Activated T-cell treated with anti-CD3 and anti-CD28 coated beads, Interleukin-2, amount 50 U/mL, for 72 hours (primary cell): ENCODE measurements at regions not wholly inside any gene's neighbourhood (a gene's known extent, or its start where the extent isn't known, plus 50 kb on each side); places are given as distances from the start of the nearest gene placed in this dataset.

Experiments
- ATAC-seq, 2 donors: fragments of 150-1000 bp; cut with Tn5 transposase; replicated peaks in 1 of 2; 2 replicates each; pipeline ENCODE4 v1.10.0; 2021; ENCODE audit warnings: moderate library complexity in 2 of 2, mild to moderate bottlenecking in 1 of 2
- DNase-seq, 2 donors: peaks; one replicate each; pipeline ENCODE4 v3.0.0; 2021 to 2022; ENCODE audit warnings: mixed read lengths in 1 of 2
- H3K27ac Mint-ChIP-seq: one replicate; pipeline ENCODE4 v1.8.0; 2022; ENCODE audit warnings: mild to moderate bottlenecking, moderate library complexity, mixed read lengths
- H3K27me3 Mint-ChIP-seq: one replicate; pipeline ENCODE4 v1.8.0; 2022; ENCODE audit warnings: low read depth, mixed read lengths
- H3K36me3 Mint-ChIP-seq, 2 donors: one replicate each; pipeline ENCODE4 v1.8.0; 2022; ENCODE audit warnings: mixed read lengths in 2 of 2, mild to moderate bottlenecking in 1 of 2; ENCODE audit not compliant: insufficient read depth in 2 of 2
- H3K4me1 Mint-ChIP-seq: one replicate; pipeline ENCODE4 v1.8.0; 2022; ENCODE audit warnings: low read depth, mixed read lengths
- H3K4me3 Mint-ChIP-seq, 2 donors: one replicate each; pipeline ENCODE4 v1.8.0; 2022; ENCODE audit warnings: mild to moderate bottlenecking in 2 of 2, mixed read lengths in 2 of 2, moderate library complexity in 2 of 2
- H3K9me3 Mint-ChIP-seq, 2 donors: one replicate each; pipeline ENCODE4 v1.8.0; 2022; ENCODE audit warnings: mixed read lengths in 2 of 2

- peaks cover 9% of the 10 kb centered on the region for H3K27me3 Mint-ChIP-seq
- H3K4me3 Mint-ChIP-seq, result no peak overlapping the region
- no peak for ATAC-seq
- DNase-seq, result no peak
- H3K4me1 Mint-ChIP-seq, result no peaks in the 10 kb centered on the region
- no peaks in the 10 kb centered on the region for H3K9me3 Mint-ChIP-seq
- no peaks in the 10 kb centered on the region for H3K36me3 Mint-ChIP-seq
- H3K27ac Mint-ChIP-seq, result no peak overlapping the region
Measured at GRCh38 chr2:221337957-221338685, 234.0 kb downstream of the EPHA4 start.

DNA sequence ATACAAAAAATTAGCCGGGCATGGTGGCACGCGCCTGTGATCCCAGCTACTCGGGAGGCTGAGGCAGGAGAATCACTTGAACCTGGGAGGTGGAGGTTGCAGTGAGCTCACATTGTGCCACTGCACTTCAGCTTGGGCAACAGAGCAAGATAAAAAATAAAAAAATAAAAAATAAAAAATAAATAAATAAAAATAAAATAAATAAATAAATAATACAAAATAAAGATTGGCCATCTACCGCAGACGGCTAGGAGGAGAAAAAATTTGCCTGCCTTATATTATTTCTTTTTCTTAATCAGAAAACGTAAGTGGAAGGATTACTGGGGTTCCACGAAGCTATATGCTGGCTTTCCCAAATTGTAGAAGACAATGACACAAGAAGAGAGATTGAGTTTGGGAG is 229.7 kb downstream of the EPHA4 start:
- ATAC-seq (no peak), DNase-seq (no peak)
- no peaks in the 10 kb centered on the region for H3K36me3 Mint-ChIP-seq
- no peak overlapping the region for H3K27ac Mint-ChIP-seq
- peaks cover 6% of the 10 kb centered on the region for H3K27me3 Mint-ChIP-seq
- H3K9me3 Mint-ChIP-seq, result peaks cover 2% of the 10 kb centered on the region in 2 donors
- H3K4me1 Mint-ChIP-seq, result no peaks in the 10 kb centered on the region
- H3K4me3 Mint-ChIP-seq, result no peak overlapping the region

- Mint-ChIP-seq H3K27me3 (peaks cover 6% of the 10 kb centered on the region), H3K4me3 (no peak overlapping the region), H3K4me1 (no peaks in the 10 kb centered on the region), H3K27ac (no peak overlapping the region), H3K36me3 (no peaks in the 10 kb centered on the region), H3K9me3 (peaks cover 2% of the 10 kb centered on the region in 2 donors)
- ATAC-seq (no peak), DNase-seq (no peak)
Measured at GRCh38 chr2:221343524-221343923, 228.6 kb downstream of the EPHA4 start.

- ATAC-seq, result no peak
- Mint-ChIP-seq H3K4me3 (no peak overlapping the region), H3K27ac (no peak overlapping the region), H3K4me1 (no peaks in the 10 kb centered on the region), H3K27me3 (peaks cover 6% of the 10 kb centered on the region), H3K36me3 (no peaks in the 10 kb centered on the region), H3K9me3 (peaks cover 2% of the 10 kb centered on the region in 2 donors)
- DNase-seq, result no peak
Measured at GRCh38 chr2:221345516-221345915, 226.6 kb downstream of the EPHA4 start.

GRCh38 chr2:221346411-221346810 is 225.7 kb downstream of the EPHA4 start:
- no peaks in the 10 kb centered on the region for H3K36me3 Mint-ChIP-seq
- H3K4me1 Mint-ChIP-seq, result no peaks in the 10 kb centered on the region
- no peak overlapping the region for H3K27ac Mint-ChIP-seq
- no peak overlapping the region for H3K4me3 Mint-ChIP-seq
- peaks cover 2% of the 10 kb centered on the region in 2 donors for H3K9me3 Mint-ChIP-seq
- no peak for ATAC-seq
- no peak for DNase-seq
- H3K27me3 Mint-ChIP-seq, result peaks cover 6% of the 10 kb centered on the region

DNA sequence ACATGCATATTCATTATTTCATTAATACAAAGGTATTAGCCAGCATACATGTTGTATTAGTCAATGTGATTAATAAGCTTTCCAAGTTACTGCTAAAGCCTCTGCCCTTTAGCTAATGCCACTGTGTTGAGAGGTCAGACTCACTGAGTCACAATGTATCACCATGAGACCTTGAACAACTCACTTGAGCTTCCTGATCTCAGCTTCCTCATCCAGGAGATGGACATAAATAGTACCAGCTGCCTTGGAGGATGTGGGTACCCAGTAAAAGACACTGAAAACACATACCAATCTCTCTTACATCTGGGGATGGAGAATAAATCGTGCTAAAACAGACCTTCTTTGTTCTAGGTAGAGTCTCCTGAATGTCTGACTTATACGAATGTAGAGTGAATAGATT is 224.6 kb downstream of the EPHA4 start:
- Mint-ChIP-seq H3K9me3 (peaks cover 2% of the 10 kb centered on the region in 2 donors), H3K4me1 (no peaks in the 10 kb centered on the region), H3K27me3 (peaks cover 8% of the 10 kb centered on the region), H3K36me3 (no peaks in the 10 kb centered on the region), H3K4me3 (no peak overlapping the region), H3K27ac (no peak overlapping the region)
- ATAC-seq (no peak), DNase-seq (no peak)

DNA sequence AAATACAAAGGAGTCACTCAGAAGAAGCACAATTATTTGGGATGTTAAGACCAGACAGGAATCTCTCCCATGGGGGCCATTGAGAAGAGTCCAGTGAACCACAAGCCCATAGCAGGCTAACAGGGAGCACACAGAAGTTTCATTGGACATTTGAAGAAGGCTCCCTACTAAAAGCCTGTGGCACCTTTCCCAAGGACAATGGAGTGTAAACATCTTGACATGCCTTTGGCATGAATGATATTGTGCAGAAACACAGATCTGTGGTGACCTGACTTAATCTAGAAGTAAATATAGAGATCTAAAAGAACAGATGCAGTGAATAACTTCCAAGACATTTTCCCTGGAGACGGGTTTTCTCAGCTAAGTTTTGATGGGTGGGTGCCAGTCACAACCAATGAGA is 221.5 kb downstream of the EPHA4 start:
- Mint-ChIP-seq H3K4me3 (no peak overlapping the region), H3K9me3 (peaks cover 0 to 2% of the 10 kb centered on the region in 2 donors), H3K27ac (no peak overlapping the region), H3K36me3 (no peaks in the 10 kb centered on the region), H3K4me1 (no peaks in the 10 kb centered on the region), H3K27me3 (peaks cover 12% of the 10 kb centered on the region)
- DNase-seq (no peak), ATAC-seq (no peak)

- Mint-ChIP-seq H3K36me3 (no peaks in the 10 kb centered on the region), H3K9me3 (peaks cover 0 to 2% of the 10 kb centered on the region in 2 donors), H3K27ac (no peak overlapping the region), H3K4me3 (no peak overlapping the region), H3K4me1 (no peaks in the 10 kb centered on the region), H3K27me3 (peaks cover 11% of the 10 kb centered on the region)
- no peak for ATAC-seq
- DNase-seq, result no peak
Measured at GRCh38 chr2:221353201-221353600, 218.9 kb downstream of the EPHA4 start.

- no peaks in the 10 kb centered on the region for H3K27me3 Mint-ChIP-seq
- H3K27ac Mint-ChIP-seq, result no peak overlapping the region
- no peak overlapping the region for H3K4me3 Mint-ChIP-seq
- no peaks in the 10 kb centered on the region for H3K36me3 Mint-ChIP-seq
- no peak for ATAC-seq
- no peaks in the 10 kb centered on the region for H3K4me1 Mint-ChIP-seq
- H3K9me3 Mint-ChIP-seq, result no peaks in the 10 kb centered on the region
- DNase-seq, result no peak
Measured at GRCh38 chr2:221360312-221360711, 211.8 kb downstream of the EPHA4 start.

DNA sequence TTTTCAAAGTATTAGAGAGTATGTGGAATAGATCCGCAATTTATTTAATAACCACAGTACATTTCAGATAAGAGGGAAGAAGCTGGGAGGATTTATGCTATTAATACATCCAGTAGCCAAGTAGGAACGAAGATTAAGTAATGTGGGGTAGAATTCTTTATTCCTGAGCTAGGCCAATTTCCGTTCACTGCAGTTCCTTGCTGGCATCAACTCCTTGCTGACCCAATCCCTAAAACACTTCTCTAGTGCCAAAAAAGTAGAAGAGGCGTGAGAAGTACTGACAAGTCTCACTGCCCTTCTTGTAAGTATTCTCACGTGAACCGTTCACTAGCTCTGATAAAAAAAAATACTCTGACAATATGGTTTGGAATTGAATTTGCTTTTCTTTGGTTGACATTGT is 211.4 kb downstream of the EPHA4 start:
- Mint-ChIP-seq H3K27ac (no peak overlapping the region), H3K4me3 (no peak overlapping the region), H3K9me3 (no peaks in the 10 kb centered on the region), H3K27me3 (no peaks in the 10 kb centered on the region), H3K4me1 (no peaks in the 10 kb centered on the region), H3K36me3 (no peaks in the 10 kb centered on the region)
- no peak for ATAC-seq
- DNase-seq, result no peak

GRCh38 chr2:221361633-221362032 is 210.5 kb downstream of the EPHA4 start:
- Mint-ChIP-seq H3K9me3 (no peaks in the 10 kb centered on the region), H3K36me3 (no peaks in the 10 kb centered on the region), H3K4me1 (no peaks in the 10 kb centered on the region), H3K27ac (no peak overlapping the region), H3K4me3 (no peak overlapping the region), H3K27me3 (no peaks in the 10 kb centered on the region)
- DNase-seq (no peak), ATAC-seq (no peak)

DNA sequence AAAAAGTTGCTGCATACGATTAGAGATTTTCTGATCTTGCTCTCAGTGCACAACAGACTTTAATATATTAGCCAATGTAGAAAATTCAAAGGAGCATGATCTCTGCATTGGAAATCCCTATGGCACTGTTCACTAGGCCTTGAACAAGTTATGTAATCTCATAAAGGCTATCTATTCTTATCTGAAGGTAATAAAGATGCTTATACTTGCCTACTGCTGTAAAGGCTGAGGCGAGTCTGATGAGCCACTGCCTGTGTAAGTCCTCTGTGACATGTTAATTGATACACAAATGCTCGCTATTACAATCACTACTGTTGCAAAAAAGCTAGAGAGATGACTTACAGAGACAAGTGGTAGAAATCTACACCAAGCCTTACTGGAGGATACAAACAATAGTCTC is 207.4 kb downstream of the EPHA4 start:
- Mint-ChIP-seq H3K36me3 (no peaks in the 10 kb centered on the region), H3K4me3 (no peak overlapping the region), H3K9me3 (no peaks in the 10 kb centered on the region), H3K4me1 (no peaks in the 10 kb centered on the region), H3K27ac (no peak overlapping the region), H3K27me3 (peaks cover 9% of the 10 kb centered on the region)
- ATAC-seq, result no peak
- no peak for DNase-seq
